HCEC 1CT (cell line): ENCODE measurements at regions not wholly inside any gene's neighbourhood (a gene's known extent, or its start where the extent isn't known, plus 50 kb on each side); places are given as distances from the start of the nearest gene placed in this dataset.

Experiments used
- DNase-seq: peaks from one replicate; pipeline ENCODE4 v3.0.0-alpha.2; 2017

DNA sequence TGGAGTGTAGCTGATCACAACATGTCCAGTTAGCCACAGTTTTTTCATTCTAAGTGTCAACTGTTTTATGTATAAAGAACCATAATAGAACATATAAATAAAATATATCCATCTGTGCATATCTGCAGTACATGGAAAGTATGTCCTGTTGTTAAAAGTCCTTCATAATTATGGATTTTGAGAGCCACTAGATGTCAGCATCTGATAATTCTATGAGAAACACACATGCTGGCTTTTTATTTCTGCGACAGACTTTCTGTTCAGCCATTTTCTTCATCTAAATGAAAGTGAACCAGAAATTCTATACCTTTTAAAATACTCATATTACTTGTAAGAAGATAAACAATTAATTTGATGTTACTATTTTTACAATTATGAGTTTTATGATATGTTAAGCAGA lies 251.5 kb downstream of the GPM6A start:
- peak; percentile 34 for DNase-seq

DNA sequence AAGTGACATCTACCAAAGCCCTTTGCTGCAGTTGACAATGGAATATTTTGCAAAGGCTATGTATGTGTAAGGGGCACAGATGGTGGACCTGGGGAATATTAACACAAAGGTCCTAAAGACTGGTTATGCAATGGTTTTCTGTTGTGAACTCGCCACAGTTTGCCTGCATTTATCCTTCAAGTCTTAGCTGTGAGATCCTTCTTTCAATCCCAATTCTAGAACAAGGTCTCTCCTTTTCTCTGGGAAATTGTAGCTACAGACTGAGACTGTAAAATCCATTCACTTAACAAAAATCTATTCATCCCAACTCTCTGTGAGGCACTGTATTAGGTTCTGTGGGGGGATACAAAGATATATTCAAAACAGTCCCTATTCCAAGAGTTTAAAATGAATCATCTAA lies 250.4 kb downstream of the GPM6A start:
- DNase-seq, result no peak

DNA sequence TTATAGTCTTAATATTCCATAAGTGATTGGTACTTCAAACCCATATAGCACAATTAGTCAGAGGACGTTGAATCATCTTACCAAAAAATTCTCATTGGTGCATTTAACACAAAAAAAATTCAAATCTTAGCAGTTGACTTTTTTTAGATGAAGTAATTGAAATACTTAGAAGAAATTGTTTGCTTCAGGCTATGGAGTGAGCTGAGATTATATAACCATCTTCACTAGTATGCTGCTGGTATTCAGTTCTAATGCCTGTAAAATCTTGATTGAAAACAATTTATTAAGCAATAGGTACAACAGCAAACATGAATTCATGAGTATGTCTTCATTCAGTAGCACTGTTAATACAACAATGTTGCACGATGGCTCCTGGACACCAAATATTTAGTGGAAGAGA lies 250.0 kb downstream of the GPM6A start:
- no peak for DNase-seq

DNA sequence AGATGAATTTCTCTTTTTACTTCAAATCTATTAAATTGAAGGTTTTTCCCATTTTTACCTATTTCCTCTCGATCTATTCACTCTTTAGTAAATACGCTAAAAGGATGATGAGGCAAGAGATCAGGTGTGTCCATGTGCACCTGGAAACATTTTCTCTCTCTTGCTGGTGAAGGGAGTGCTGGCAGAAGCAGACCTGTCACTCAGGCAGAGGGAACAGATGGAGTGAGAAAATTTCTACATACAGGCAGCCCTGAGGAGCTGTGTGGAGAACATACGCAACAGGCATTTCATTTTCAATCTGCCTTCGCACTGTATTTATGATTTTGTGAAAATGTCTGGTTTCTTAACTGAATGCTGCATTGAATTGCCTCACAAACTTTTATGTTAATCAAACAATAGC lies 249.5 kb downstream of the GPM6A start:
- no peak for DNase-seq
